ENCODE measurements at regions not wholly inside any gene's neighbourhood (a gene's known extent, or its start where the extent isn't known, plus 50 kb on each side); places are given as distances from the start of the nearest gene placed in this dataset.

DNA sequence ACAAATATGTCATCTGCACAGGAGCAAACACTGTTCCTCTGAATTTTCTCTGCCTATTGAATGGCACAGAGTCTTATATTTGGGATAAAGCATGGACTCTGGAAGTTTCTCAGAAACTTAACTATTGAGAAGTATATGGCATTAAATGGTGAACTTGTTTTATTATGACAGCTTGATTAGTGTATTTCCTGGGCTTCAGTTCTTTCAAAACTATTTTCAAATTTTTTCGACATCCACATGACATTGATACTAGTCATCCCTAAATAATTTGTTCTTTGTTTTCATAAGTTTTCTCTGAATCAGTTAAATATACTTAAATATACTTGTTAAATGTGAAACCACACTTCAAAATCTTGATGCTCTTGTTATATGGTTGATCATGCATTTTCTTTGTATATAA lies 144.0 kb upstream of the TSHZ2 start:
- no peak for TF ChIP-seq CTCF (IDR thresholded peaks at IDR 0.05; ENCODE audit: borderline replicate concordance, control extremely low read depth, extremely low read depth, insufficient read depth, missing control alignments)
- in situ Hi-C loops (cut with MboI; ENCODE audit: low sequenced_read_pairs, unreplicated experiment), result no loop called here
- no peak for DNase-seq (ENCODE audit: low spot score)

- in situ Hi-C loops (cut with MboI; ENCODE audit: low sequenced_read_pairs, unreplicated experiment), result no loop called here
- TF ChIP-seq CTCF (IDR thresholded peaks at IDR 0.05; ENCODE audit: borderline replicate concordance, control extremely low read depth, extremely low read depth, insufficient read depth, missing control alignments), result no peak
- DNase-seq (ENCODE audit: low spot score), result no peak
Observed at GRCh38 chr20:52826722-52827121, 145.4 kb upstream of the TSHZ2 start.

DNA sequence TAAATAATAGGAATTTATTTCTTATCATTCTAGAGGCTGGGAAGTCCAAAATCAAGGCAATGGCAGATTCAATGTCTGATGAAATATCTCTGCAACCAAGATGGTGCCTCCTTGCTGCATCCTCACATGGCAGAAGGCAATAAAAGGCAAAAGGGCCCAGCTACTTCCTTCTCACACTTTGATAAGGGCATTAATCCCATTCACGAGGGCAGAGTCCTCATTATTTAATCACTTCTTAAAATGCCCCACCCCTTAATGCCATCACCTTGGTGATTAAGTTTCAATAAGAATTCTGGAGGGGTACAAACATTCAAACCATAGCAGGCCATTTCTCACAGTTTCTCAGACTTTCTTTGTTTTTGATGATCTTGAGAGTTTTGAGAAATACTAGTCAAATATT lies 145.8 kb upstream of the TSHZ2 start:
- in situ Hi-C loops (cut with MboI; ENCODE audit: low sequenced_read_pairs, unreplicated experiment), result no loop called here
- DNase-seq (ENCODE audit: low spot score), result no peak
- TF ChIP-seq CTCF (IDR thresholded peaks at IDR 0.05; ENCODE audit: borderline replicate concordance, control extremely low read depth, extremely low read depth, insufficient read depth, missing control alignments), result no peak

GRCh38 chr20:52824494-52825216 lies 147.5 kb upstream of the TSHZ2 start:
- no peak for TF ChIP-seq CTCF (IDR thresholded peaks at IDR 0.05; ENCODE audit: borderline replicate concordance, control extremely low read depth, extremely low read depth, insufficient read depth, missing control alignments)
- DNase-seq (ENCODE audit: low spot score), result no peak
- in situ Hi-C loops (cut with MboI; ENCODE audit: low sequenced_read_pairs, unreplicated experiment), result no loop called here

DNA sequence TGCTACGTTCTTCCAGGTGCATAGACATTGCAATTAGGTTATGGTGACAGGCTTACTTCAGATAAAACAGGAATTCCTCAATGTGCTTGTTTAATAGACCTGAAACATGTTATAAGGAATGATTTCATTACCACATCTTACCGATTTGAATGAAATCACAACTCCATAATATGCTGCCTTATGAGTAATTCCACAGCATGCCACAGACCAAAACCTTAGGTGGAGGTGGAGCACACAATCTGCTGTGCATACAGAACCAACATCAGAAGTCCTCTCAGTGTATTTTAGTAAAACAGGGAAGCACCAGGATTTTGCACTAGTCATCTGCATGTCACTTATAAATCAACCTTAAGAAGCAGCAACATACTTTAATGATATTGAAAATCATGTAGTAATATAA lies 148.9 kb upstream of the TSHZ2 start:
- no peak for DNase-seq (ENCODE audit: low spot score)
- TF ChIP-seq CTCF (IDR thresholded peaks at IDR 0.05; ENCODE audit: borderline replicate concordance, control extremely low read depth, extremely low read depth, insufficient read depth, missing control alignments), result no peak
- in situ Hi-C loops (cut with MboI; ENCODE audit: low sequenced_read_pairs, unreplicated experiment), result no loop called here

DNA sequence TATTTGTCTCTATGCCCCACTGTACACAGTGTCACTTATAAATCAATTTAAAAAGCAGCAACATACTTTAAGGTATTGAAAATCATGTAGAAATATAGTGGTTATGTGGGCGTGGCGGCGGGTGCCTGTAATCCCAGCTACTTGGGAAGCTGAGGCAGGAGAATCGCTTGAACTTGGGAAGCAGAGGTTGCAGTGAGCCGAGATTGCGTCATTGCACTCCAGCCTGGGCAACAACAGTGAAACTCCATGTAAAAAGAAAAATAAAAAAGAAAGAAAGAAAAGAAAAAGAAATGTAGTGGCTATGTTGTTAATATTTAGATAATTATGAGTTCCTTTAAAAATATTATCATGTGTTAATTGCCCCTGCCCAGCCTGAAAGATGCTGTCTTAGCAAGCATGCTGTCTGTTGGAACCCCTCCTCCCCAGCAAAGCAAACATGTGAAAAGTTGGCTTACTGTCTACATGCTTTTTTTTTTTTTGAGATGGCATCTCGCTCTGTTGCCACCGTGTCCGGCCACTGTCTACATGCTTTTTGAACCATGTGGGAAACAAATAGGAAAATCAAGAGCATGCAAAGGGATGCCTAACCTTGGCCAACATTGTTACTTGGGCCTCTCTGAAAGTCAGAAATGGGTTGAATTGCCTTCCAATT lies 151.4 kb upstream of the TSHZ2 start:
- no peak for TF ChIP-seq CTCF (IDR thresholded peaks at IDR 0.05; ENCODE audit: borderline replicate concordance, control extremely low read depth, extremely low read depth, insufficient read depth, missing control alignments)
- DNase-seq (ENCODE audit: low spot score), result no peak
- in situ Hi-C loops (cut with MboI; ENCODE audit: low sequenced_read_pairs, unreplicated experiment), result no loop called here

Measured in GM13976 (cell line).